Motor neuron (in vitro differentiated cells): ENCODE measurements at regions not wholly inside any gene's neighbourhood (a gene's known extent, or its start where the extent isn't known, plus 50 kb on each side); places are given as distances from the start of the nearest gene placed in this dataset.

Experiments used
- ATAC-seq, 8 experiments: fragments of 200-7000 bp; cut with Tn5 transposase; replicated peaks in 6 of 8; 2 replicates each; pipeline ENCODE4 v1.8.0; 2021; ENCODE audit warnings: mild to moderate bottlenecking in 8 of 8, moderate library complexity in 8 of 8
- H3K27ac ChIP-seq, 2 donors: fragments of 250-450 bp; sonication (Bioruptor Pico); 2 replicates each; pipeline ENCODE4 v1.9.0; 2021; ENCODE audit warnings: antibody characterized with exemption in 2 of 2, mild to moderate bottlenecking in 2 of 2, moderate library complexity in 1 of 2
- H3K4me1 ChIP-seq, 2 donors: fragments of 250-450 bp; sonication (Bioruptor Pico); replicated peaks in 1 of 2; 2 replicates each; pipeline ENCODE4 v1.6.1; 2021; ENCODE audit warnings: antibody characterized with exemption in 2 of 2, mild to moderate bottlenecking in 2 of 2, moderate library complexity in 1 of 2
- H3K4me3 ChIP-seq, 5 donors: fragments of 250-450 bp; sonication (Bioruptor Pico); 2 replicates each; pipeline ENCODE4 v1.9.0; 2021; ENCODE audit warnings: antibody characterized with exemption in 5 of 5, mild to moderate bottlenecking in 5 of 5, moderate library complexity in 4 of 5
- WGBS, 10 experiments: fragments of 450-650 bp; shearing (Covaris generic); methylation state at CpG; one replicate each; pipeline ENCODE4 v1.0.0; 2022; 5-methylcytosine and 5-hydroxymethylcytosine counted together
- in situ Hi-C, 9 experiments: fragments of 400-800 bp; cut with MboI; loops; one replicate each; pipeline ENCODE4 v1.15.0; 2021; ENCODE audit warnings: low sequenced_read_pairs in 9 of 9, low pct_unique_long_range_greater_than_20kb in 2 of 9; ENCODE audit not compliant: unreplicated experiment in 9 of 9

DNA sequence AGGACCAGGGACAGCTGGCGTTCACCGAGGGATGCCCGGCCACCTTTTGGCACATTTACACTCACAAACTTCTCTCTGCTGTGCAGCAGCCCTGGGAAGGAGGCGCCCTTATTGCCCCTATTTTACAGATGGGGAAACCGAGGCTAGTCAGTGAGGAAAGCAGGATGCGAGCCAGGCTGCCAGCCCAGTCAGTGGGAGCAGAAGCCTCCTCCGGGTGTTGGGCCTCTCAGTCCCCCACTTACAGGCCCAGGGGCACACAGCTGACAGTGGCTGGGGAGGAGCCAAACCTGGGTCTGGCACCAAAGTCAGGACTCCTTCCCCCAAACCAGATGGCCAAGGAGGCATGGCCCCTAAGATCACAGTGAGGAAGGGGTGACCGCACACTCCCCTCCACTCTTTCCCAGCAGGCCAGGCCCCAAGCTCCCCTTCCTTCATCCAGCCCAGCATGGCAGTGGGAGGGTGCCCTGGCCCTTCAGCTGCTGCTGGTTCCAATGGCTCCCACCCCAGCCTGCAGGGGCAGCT, 121.4 kb upstream of the ANO1 start:
- no peak overlapping the region for H3K27ac ChIP-seq
- H3K4me3 ChIP-seq: no peak overlapping the region
- ATAC-seq: no peak
- in situ Hi-C loops: no loop called here
- 60 to 72% (median 66%) methylated on average over 1 to 5 of the region's 8 CpGs; no CpG with 5 or more reads in 6 of the 10 experiments for WGBS, 10 experiments
- H3K4me1 ChIP-seq: no peaks in the 10 kb centered on the region

DNA sequence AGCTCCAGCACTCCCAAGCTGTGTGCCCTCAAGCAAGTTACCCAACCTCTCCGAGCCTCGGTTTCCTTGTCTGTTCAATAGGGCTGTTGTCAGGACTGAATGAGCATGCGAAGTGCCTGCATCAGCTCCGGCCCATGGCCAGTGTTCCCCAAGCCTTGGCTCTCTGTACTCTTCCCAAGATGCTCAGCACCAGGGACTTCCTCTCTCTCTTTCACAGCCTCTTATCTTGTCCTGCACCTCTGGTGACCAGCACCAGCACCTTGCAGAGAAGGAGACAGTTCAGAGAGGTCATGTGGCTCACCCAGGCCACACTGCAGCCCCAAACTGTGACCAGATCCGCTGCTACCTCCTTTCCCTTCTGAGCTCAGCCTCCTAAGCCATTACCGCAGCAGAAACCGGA, 120.3 kb upstream of the ANO1 start:
- Histone ChIP-seq H3K4me3 (no peak overlapping the region), H3K4me1 (peaks cover under 1 to 3% of the 10 kb centered on the region in 2 donors), H3K27ac (no peak overlapping the region)
- 33 to 100% (median 90%) methylated on average over 3 to 5 of the region's 7 CpGs; no CpG with 5 or more reads in 5 of the 10 experiments for WGBS, 10 experiments
- ATAC-seq: no peak
- in situ Hi-C loops: no loop called here

DNA sequence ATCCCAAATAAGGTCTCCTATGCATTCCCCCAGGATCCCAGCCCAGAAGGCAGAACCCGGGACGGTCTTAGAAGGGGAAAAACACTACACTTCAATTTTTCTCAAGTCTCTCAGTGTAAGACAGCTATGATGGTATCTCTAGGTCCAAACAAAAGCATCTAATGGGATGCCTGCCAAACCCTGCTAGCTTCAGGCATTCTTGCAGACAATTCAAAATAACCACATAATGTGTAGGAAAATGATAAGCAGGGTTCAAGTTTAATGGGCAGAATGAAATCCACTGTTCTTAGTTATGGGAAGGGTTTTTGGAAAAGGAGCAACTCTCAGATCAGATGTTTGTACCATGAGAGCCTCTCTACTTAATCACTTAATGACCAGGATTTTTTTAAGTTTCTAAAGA, 119.8 kb upstream of the ANO1 start:
- in situ Hi-C loops: no loop called here
- Histone ChIP-seq H3K4me3 (no peak overlapping the region), H3K27ac (no peak overlapping the region), H3K4me1 (peaks cover 5 to 7% of the 10 kb centered on the region in 2 donors)
- ATAC-seq: no peak
- WGBS, 10 experiments: 67 to 100% (median 70%) methylated on average over 2 of the region's 2 CpGs; no CpG with 5 or more reads in 5 of the 10 experiments

DNA sequence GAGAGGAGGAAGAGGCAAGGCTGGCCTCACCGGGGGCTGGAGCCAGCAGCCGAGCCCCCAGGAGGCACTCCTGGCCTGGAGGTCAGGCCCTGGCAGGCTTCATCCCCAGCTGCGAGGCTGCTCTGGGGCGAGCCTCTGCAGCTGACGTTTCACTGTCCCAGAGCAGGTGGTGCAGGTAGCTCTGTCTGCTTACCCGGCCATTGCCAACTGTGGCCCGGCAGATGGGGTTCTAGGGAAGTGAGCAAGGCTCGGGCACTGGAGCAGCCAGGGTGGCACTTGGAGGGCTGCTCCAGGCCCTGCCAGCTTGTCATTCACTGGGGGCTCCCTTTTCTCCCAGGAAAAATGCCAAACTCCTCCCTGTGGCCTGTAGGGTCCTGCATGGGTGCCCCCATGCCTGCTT, 118.7 kb upstream of the ANO1 start:
- WGBS, 10 experiments: 80% methylated on average over 1 of the region's 8 CpGs; no CpG with 5 or more reads in 9 of the 10 experiments
- in situ Hi-C loops: no loop called here
- H3K4me3 ChIP-seq: no peak overlapping the region
- ATAC-seq: no peak
- H3K27ac ChIP-seq: no peak overlapping the region
- peaks cover 14 to 16% of the 10 kb centered on the region in 2 donors for H3K4me1 ChIP-seq

- Histone ChIP-seq H3K4me1 (peaks cover 14 to 20% of the 10 kb centered on the region in 2 donors), H3K27ac (no peak overlapping the region), H3K4me3 (no peak overlapping the region)
- no peak for ATAC-seq
- WGBS, 10 experiments: 57 to 100% (median 80%) methylated on average over 1 to 8 of the region's 11 CpGs; no CpG with 5 or more reads in 2 of the 10 experiments
- in situ Hi-C loops: no loop called here
These were observed 116.4 kb upstream of the ANO1 start for GRCh38 chr11:69961738-69962137.

DNA sequence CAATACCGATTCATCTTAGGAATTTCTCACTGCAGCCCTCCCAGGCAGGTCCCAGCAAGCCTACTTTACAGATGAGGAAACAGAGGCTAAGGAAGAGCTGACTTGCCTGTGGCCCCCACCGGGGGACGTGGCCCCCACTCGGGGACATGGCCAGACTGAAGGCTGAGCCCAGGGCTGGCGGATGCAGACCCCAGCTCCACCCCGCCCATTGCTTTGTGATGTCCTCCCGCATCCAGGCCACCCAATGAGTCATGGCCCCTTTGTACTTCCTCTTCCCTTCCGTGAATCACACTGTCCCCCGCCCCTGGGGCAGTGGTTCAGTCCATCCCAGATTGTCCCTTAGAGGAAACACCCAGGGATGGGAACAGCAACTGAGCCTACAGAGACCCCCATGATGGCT, 116.0 kb upstream of the ANO1 start:
- Histone ChIP-seq H3K4me1 (peaks cover 14 to 20% of the 10 kb centered on the region in 2 donors), H3K27ac (no peak overlapping the region), H3K4me3 (no peak overlapping the region)
- 38 to 86% (median 74%) methylated on average over 1 to 6 of the region's 9 CpGs; no CpG with 5 or more reads in 5 of the 10 experiments for WGBS, 10 experiments
- peak in 7 of 8 experiments; percentile 15 to 88 (median 50) for ATAC-seq
- in situ Hi-C loops: no loop called here

DNA sequence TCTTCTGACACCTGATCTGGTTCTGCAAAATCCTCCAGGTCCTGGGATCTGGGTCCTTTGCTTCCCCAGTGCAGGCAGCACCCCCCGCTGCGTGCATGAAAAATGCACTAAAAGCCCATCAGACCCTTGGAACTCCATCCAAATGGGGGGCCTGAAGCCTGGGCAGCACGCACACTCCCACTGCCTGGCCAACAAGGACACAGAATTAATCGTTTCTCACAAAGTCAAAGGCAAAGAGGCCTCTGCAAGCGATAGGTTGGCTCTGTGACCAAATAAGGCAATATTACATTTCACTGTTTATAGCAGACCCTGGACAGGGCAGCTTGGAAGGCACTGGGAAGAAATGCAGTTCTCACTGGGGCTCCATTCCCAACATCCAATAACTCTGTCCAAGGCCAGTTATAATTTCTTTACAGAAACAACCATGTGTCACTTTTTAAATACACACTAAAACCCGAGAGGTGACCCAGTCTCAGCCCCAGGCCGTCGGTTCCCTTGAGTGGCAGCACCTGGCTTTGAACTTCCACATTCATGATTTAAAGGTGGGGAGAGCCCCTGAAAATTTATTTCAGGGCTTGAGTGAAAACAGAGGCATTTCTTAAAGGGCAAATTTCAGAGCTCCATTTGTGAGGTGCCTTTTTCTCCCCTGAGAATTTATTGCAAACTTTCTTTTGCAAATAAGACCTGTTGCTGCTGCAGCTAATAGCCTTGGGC, 114.4 kb upstream of the ANO1 start:
- 0 to 80% (median 41%) methylated on average over 1 to 6 of the region's 8 CpGs; no CpG with 5 or more reads in 2 of the 10 experiments for WGBS, 10 experiments
- H3K4me3 ChIP-seq: no peak overlapping the region

GRCh38 chr11:69964247-69964643, 113.9 kb upstream of the ANO1 start:
- 36 to 87% (median 40%) methylated on average over 1 to 6 of the region's 6 CpGs; no CpG with 5 or more reads in 3 of the 10 experiments for WGBS, 10 experiments
- H3K4me3 ChIP-seq: no peak overlapping the region
- peaks cover 14 to 20% of the 10 kb centered on the region in 2 donors for H3K4me1 ChIP-seq
- no peak overlapping the region for H3K27ac ChIP-seq
- no peak for ATAC-seq
- in situ Hi-C loops: no loop called here

More for the DNA sequence above, 114.4 kb upstream of the ANO1 start:
- ATAC-seq: peak in 5 of 8 experiments; percentile 64 to 87 (median 78)
- peaks cover 14 to 20% of the 10 kb centered on the region in 2 donors for H3K4me1 ChIP-seq
- in situ Hi-C loops: no loop called here
- H3K27ac ChIP-seq: peak overlapping the region in 1 of 2 donors; percentile 45

GRCh38 chr11:69965821-69966582, 112.1 kb upstream of the ANO1 start:
- ATAC-seq: no peak
- Histone ChIP-seq H3K4me3 (no peak overlapping the region), H3K27ac (no peak overlapping the region), H3K4me1 (peaks cover 14 to 20% of the 10 kb centered on the region in 2 donors)
- in situ Hi-C loops: no loop called here
- WGBS, 10 experiments: 0 to 53% (median 23%) methylated on average over 1 to 5 of the region's 20 CpGs; no CpG with 5 or more reads in 6 of the 10 experiments

- 60 to 92% methylated on average over 1 to 2 of the region's 4 CpGs; no CpG with 5 or more reads in 8 of the 10 experiments for WGBS, 10 experiments
- no peak for ATAC-seq
- in situ Hi-C loops: no loop called here
- Histone ChIP-seq H3K4me1 (peaks cover 14 to 20% of the 10 kb centered on the region in 2 donors), H3K27ac (no peak overlapping the region), H3K4me3 (no peak overlapping the region)
These were observed 111.6 kb upstream of the ANO1 start for GRCh38 chr11:69966583-69966835.

DNA sequence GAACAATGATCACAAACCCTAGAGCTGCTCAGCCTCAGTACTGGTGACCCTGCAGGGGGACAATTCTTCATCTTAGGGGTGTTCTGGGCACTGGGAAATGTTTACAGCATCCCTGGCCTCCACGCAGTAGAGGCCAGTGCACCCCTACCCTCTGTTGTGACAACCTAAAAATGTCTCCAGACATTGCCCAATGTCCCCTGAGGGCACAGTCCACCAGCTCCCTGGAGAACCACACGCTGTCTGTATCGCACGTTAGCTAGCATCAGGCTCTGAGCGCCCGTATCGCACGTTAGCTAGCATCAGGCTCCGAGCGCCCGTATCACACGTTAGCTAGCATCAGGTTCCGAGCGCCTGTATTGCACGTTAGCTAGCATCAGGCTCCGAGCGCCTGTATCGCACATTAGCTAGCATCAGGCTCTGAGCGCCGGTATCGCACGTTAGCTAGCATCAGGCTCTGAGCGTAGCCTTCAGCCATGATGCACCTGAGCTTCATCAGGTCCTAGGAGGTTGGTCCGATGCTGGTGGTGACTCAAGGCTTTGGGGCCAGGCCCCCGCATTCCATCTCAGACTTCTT, 111.1 kb upstream of the ANO1 start:
- Histone ChIP-seq H3K4me3 (no peak overlapping the region), H3K27ac (no peak overlapping the region), H3K4me1 (peaks cover 14 to 20% of the 10 kb centered on the region in 2 donors)
- no peak for ATAC-seq
- in situ Hi-C loops: no loop called here
- 84 to 100% (median 89%) methylated on average over 3 to 12 of the region's 25 CpGs; no CpG with 5 or more reads in 6 of the 10 experiments for WGBS, 10 experiments

GRCh38 chr11:69967484-69967883, 110.6 kb upstream of the ANO1 start:
- in situ Hi-C loops: no loop called here
- peaks cover 14 to 18% of the 10 kb centered on the region in 2 donors for H3K4me1 ChIP-seq
- H3K27ac ChIP-seq: no peak overlapping the region
- 40 to 100% (median 80%) methylated on average over 1 to 2 of the region's 6 CpGs; no CpG with 5 or more reads in 6 of the 10 experiments for WGBS, 10 experiments
- no peak for ATAC-seq
- no peak overlapping the region for H3K4me3 ChIP-seq
